HL-60 (cell line): ENCODE measurements at regions not wholly inside any gene's neighbourhood (a gene's known extent, or its start where the extent isn't known, plus 50 kb on each side); places are given as distances from the start of the nearest gene placed in this dataset.

ENCODE experiments used
- CTCF ChIP-seq: IDR thresholded peaks from one replicate; pipeline ENCODE4 v1.5.1; 2011; ENCODE audit warnings: low read length, control low read depth, inconsistent platforms; ENCODE audit not compliant: insufficient read depth
- GABPA ChIP-seq: IDR thresholded peaks from 2 replicates; pipeline ENCODE4 v1.6.1; 2012; ENCODE audit warnings: low read depth
- POLR2AphosphoS5 ChIP-seq: IDR thresholded peaks from 2 replicates; pipeline ENCODE4 v1.6.1; 2012; ENCODE audit warnings: low read depth
- REST ChIP-seq: IDR thresholded peaks from 2 replicates; pipeline ENCODE4 v1.6.1; 2012; ENCODE audit warnings: low read depth; ENCODE audit not compliant: insufficient replicate concordance

- TF ChIP-seq CTCF (no peak), GABPA (no peak), POLR2AphosphoS5 (no peak), REST (no peak)
These were observed 443.2 kb downstream of the XYLT1 start for GRCh38 chr16:17027488-17028129.
